LNCAP (cell line): ENCODE measurements at regions not wholly inside any gene's neighbourhood (a gene's known extent, or its start where the extent isn't known, plus 50 kb on each side); places are given as distances from the start of the nearest gene placed in this dataset.

Experiments used
- CTCF ChIP-seq: fragments of 450-650 bp; IDR thresholded peaks from 2 replicates; pipeline ENCODE4 v1.5.1; 2017; ENCODE audit warnings: mild to moderate bottlenecking

- no peak for TF ChIP-seq CTCF
These were observed 276.5 kb upstream of the ATP11B start for GRCh38 chr3:182516597-182517336.

- no peak for TF ChIP-seq CTCF
These were observed 273.7 kb upstream of the ATP11B start for GRCh38 chr3:182519569-182519968.

GRCh38 chr3:182521339-182521738, 272.0 kb upstream of the ATP11B start:
- TF ChIP-seq CTCF, result no peak

DNA sequence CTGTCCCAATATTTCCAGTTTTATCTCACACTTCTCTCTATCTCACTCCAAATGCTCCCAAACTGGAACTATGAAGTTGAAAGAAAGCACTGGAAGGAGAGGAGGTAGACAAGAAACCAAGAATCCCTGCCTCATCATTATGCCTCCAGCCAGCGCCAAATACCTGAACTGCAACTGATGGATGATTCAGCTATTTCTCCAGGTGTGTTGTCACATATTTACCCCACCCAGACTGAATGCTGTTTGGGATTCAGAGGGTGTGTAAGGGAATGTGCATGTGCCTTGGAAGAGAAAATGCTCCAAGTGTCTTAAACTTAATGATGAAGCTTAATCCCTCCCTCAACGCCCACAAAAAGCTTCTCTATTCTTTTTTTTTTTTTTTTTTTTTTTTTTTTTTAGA, 269.5 kb upstream of the ATP11B start:
- TF ChIP-seq CTCF, result no peak

- TF ChIP-seq CTCF, result no peak
These were observed 268.4 kb upstream of the ATP11B start for GRCh38 chr3:182524711-182525401.

DNA sequence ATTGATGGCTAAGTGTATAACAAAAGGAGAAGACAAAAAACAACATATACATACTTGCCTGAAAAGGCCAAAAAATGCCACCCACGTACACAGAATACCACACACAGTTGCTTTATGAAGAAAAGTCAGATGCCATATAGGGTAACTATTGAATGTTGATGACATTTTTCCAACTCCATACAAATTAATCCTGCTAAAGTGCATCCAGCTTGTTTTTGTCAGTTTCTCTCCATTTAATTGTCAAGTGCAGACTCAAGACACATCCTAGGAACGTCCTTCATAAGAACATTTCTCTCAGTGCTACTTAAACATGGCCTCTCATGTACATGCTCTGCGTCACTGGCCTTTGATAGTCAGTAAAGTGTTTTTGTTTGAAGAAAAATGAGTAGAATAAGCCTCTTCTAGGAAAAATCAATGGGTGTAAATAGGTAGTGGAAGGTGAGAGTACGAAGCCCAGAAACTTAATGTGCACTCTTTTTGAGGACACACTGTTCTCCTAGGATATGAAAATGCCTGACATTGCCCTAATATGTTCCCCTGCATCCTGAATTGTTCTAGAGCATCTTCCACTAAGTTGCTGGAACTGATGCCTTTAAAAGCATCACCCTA, 267.4 kb upstream of the ATP11B start:
- TF ChIP-seq CTCF, result no peak

DNA sequence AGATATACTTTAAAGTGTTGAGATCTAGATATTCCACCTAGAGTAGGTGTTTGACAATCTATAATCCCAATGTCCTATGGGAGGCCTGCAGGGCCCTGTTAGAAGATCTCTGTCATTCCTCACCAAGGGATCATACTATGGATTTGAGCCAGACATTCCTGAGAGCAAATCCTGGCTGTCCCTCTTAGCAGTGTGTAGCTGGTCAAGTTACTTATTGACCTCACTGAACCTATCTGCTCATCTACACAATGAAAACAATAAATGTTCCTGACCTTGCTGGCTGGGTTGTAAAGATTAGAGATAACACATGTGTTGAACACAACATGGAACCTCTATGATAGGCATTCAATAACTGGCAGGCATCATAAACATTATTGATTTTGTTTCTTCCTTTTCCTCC, 265.6 kb upstream of the ATP11B start:
- TF ChIP-seq CTCF, result no peak
